Motor neuron (in vitro differentiated cells): ENCODE measurements at regions not wholly inside any gene's neighbourhood (a gene's known extent, or its start where the extent isn't known, plus 50 kb on each side); places are given as distances from the start of the nearest gene placed in this dataset.

Experiments used
- ATAC-seq, 8 experiments: fragments of 200-7000 bp; cut with Tn5 transposase; replicated peaks in 6 of 8; 2 replicates each; pipeline ENCODE4 v1.8.0; 2021; ENCODE audit warnings: mild to moderate bottlenecking in 8 of 8, moderate library complexity in 8 of 8
- H3K27ac ChIP-seq, 2 donors: fragments of 250-450 bp; sonication (Bioruptor Pico); 2 replicates each; pipeline ENCODE4 v1.9.0; 2021; ENCODE audit warnings: antibody characterized with exemption in 2 of 2, mild to moderate bottlenecking in 2 of 2, moderate library complexity in 1 of 2
- H3K4me1 ChIP-seq, 2 donors: fragments of 250-450 bp; sonication (Bioruptor Pico); replicated peaks in 1 of 2; 2 replicates each; pipeline ENCODE4 v1.6.1; 2021; ENCODE audit warnings: antibody characterized with exemption in 2 of 2, mild to moderate bottlenecking in 2 of 2, moderate library complexity in 1 of 2
- H3K4me3 ChIP-seq, 5 donors: fragments of 250-450 bp; sonication (Bioruptor Pico); 2 replicates each; pipeline ENCODE4 v1.9.0; 2021; ENCODE audit warnings: antibody characterized with exemption in 5 of 5, mild to moderate bottlenecking in 5 of 5, moderate library complexity in 4 of 5
- WGBS, 10 experiments: fragments of 450-650 bp; shearing (Covaris generic); methylation state at CpG; one replicate each; pipeline ENCODE4 v1.0.0; 2022; 5-methylcytosine and 5-hydroxymethylcytosine counted together
- in situ Hi-C, 9 experiments: fragments of 400-800 bp; cut with MboI; loops; one replicate each; pipeline ENCODE4 v1.15.0; 2021; ENCODE audit warnings: low sequenced_read_pairs in 9 of 9, low pct_unique_long_range_greater_than_20kb in 2 of 9; ENCODE audit not compliant: unreplicated experiment in 9 of 9

- in situ Hi-C loops = no loop called here
- no peaks in the 10 kb centered on the region for H3K4me1 ChIP-seq
- ATAC-seq = no peak
- H3K4me3 ChIP-seq = no peak overlapping the region
- whole genome bisulfite sequencing, 10 experiments = 0 to 100% (median 100%) methylated on average over 2 to 3 of the region's 4 CpGs; no CpG with 5 or more reads in 3 of the 10 experiments
- H3K27ac ChIP-seq = no peak overlapping the region
Measured at GRCh38 chr3:79848876-79849275, 81.1 kb upstream of the ROBO1 start.

- ATAC-seq = no peak
- WGBS, 10 experiments = 5 to 100% (median 73%) methylated on average over 1 to 3 of the region's 3 CpGs
- H3K4me1 ChIP-seq = no peaks in the 10 kb centered on the region
- in situ Hi-C loops = no loop called here
- no peak overlapping the region for H3K4me3 ChIP-seq
- H3K27ac ChIP-seq = no peak overlapping the region
Measured at GRCh38 chr3:79847928-79848327, 80.1 kb upstream of the ROBO1 start.

- no peaks in the 10 kb centered on the region for H3K4me1 ChIP-seq
- no peak overlapping the region for H3K27ac ChIP-seq
- in situ Hi-C loops = no loop called here
- WGBS, 10 experiments = 18 to 100% (median 79%) methylated on average over 3 to 9 of the region's 9 CpGs
- no peak overlapping the region for H3K4me3 ChIP-seq
- no peak for ATAC-seq
Measured at GRCh38 chr3:79846148-79846933, 78.5 kb upstream of the ROBO1 start.

GRCh38 chr3:79845546-79845945 is 77.7 kb upstream of the ROBO1 start:
- Histone ChIP-seq H3K27ac (no peak overlapping the region), H3K4me3 (no peak overlapping the region), H3K4me1 (no peaks in the 10 kb centered on the region)
- 4 to 100% (median 90%) methylated on average over 1 to 4 of the region's 4 CpGs for WGBS, 10 experiments
- no peak for ATAC-seq
- in situ Hi-C loops = no loop called here

GRCh38 chr3:79844176-79844575 is 76.4 kb upstream of the ROBO1 start:
- Histone ChIP-seq H3K4me1 (no peaks in the 10 kb centered on the region), H3K4me3 (no peak overlapping the region), H3K27ac (no peak overlapping the region)
- in situ Hi-C loops = no loop called here
- 0 to 94% (median 82%) methylated on average over 1 to 2 of the region's 2 CpGs; no CpG with 5 or more reads in 3 of the 10 experiments for whole genome bisulfite sequencing, 10 experiments
- no peak for ATAC-seq

GRCh38 chr3:79843180-79843579 is 75.4 kb upstream of the ROBO1 start:
- Histone ChIP-seq H3K4me3 (no peak overlapping the region), H3K4me1 (no peaks in the 10 kb centered on the region), H3K27ac (no peak overlapping the region)
- in situ Hi-C loops = no loop called here
- no peak for ATAC-seq

- ATAC-seq = peak in 1 of 8 experiments; percentile 64
- no peak overlapping the region for H3K27ac ChIP-seq
- 0 to 100% (median 81%) methylated on average over 1 to 4 of the region's 4 CpGs; no CpG with 5 or more reads in 1 of the 10 experiments for WGBS, 10 experiments
- in situ Hi-C loops = no loop called here
- H3K4me1 ChIP-seq = no peaks in the 10 kb centered on the region
- no peak overlapping the region for H3K4me3 ChIP-seq
Measured at GRCh38 chr3:79835701-79836100, 67.9 kb upstream of the ROBO1 start.

GRCh38 chr3:79824166-79824565 is 56.4 kb upstream of the ROBO1 start:
- in situ Hi-C loops = no loop called here
- Histone ChIP-seq H3K27ac (no peak overlapping the region), H3K4me3 (no peak overlapping the region), H3K4me1 (no peaks in the 10 kb centered on the region)
- ATAC-seq = no peak
- 20 to 100% (median 67%) methylated on average over 1 to 5 of the region's 11 CpGs; no CpG with 5 or more reads in 3 of the 10 experiments for WGBS, 10 experiments

- 11 to 92% (median 40%) methylated on average over 1 to 2 of the region's 2 CpGs; no CpG with 5 or more reads in 1 of the 10 experiments for WGBS, 10 experiments
- Histone ChIP-seq H3K27ac (no peak overlapping the region), H3K4me1 (no peaks in the 10 kb centered on the region), H3K4me3 (no peak overlapping the region)
- no peak for ATAC-seq
- in situ Hi-C loops = no loop called here
Measured at GRCh38 chr3:79822076-79822475, 54.3 kb upstream of the ROBO1 start.

- in situ Hi-C loops = no loop called here
- Histone ChIP-seq H3K4me3 (no peak overlapping the region), H3K27ac (no peak overlapping the region), H3K4me1 (no peaks in the 10 kb centered on the region)
- no peak for ATAC-seq
- 10 to 78% (median 57%) methylated on average over 2 to 4 of the region's 4 CpGs; no CpG with 5 or more reads in 1 of the 10 experiments for WGBS, 10 experiments
Measured at GRCh38 chr3:79820089-79820488, 52.3 kb upstream of the ROBO1 start.

GRCh38 chr3:79818015-79818414 is 50.2 kb upstream of the ROBO1 start:
- no peak for ATAC-seq
- in situ Hi-C loops = no loop called here
- 0 to 100% (median 57%) methylated on average over 1 of the region's 1 CpG; no CpG with 5 or more reads in 2 of the 10 experiments for WGBS, 10 experiments
- Histone ChIP-seq H3K4me3 (no peak overlapping the region), H3K27ac (no peak overlapping the region), H3K4me1 (no peaks in the 10 kb centered on the region)
